Kasumi-1 (cell line): ENCODE measurements at regions not wholly inside any gene's neighbourhood (a gene's known extent, or its start where the extent isn't known, plus 50 kb on each side); places are given as distances from the start of the nearest gene placed in this dataset.
"Not testable (repeated sequence)": the region's sequence is repeated elsewhere in the genome, so short reads cannot be mapped to it uniquely, and the experiment has no call there.

ENCODE experiments used
- DNase-seq, 2 experiments: peaks; one replicate each; lab custom pipeline; 2025; lab: John Stamatoyannopoulos, UW

GRCh38 chr5:57002959-57003485 is 51.1 kb upstream of the MIER3 start:
- no peak for DNase-seq

- DNase-seq, result not testable (repeated sequence)
Measured at GRCh38 chr5:57003566-57003965, 51.6 kb upstream of the MIER3 start.

DNA sequence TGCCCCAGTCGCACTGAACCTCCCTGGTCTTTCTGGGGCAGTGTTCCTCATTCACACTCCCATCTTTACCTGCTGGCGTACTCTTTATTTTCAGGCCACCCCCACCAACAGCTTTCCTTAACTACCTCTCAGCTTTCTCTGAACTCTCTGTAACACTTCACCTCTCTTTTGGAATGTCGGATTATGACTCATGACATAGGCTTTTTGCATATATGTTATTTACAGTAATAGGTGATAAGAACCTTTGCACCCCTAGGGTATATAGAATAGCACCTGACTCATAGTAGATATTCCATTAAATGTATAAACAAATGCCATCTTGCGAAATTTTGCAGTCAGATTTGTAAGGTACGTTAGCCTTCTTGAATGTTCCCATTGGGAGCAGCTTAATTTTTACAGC is 52.9 kb upstream of the MIER3 start:
- DNase-seq, result no peak

DNA sequence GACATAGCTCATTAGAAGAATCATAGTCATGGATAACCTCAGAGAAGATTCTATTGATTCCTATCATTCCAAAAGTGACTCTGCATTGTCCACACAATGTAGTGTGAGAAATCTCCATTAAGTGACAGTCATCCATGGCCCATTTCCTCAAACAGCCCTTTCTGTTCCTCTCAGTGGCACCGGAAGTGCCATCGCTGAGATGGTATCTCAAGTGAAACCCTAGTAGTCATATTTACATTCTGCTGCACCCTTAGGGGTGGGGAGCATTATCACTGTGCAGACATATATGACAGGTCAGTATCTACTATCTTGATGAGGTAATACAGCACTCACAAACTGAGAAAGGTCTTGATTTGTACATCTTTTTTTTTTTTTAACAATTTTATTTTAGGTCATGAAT is 55.4 kb upstream of the MIER3 start:
- no peak for DNase-seq

DNA sequence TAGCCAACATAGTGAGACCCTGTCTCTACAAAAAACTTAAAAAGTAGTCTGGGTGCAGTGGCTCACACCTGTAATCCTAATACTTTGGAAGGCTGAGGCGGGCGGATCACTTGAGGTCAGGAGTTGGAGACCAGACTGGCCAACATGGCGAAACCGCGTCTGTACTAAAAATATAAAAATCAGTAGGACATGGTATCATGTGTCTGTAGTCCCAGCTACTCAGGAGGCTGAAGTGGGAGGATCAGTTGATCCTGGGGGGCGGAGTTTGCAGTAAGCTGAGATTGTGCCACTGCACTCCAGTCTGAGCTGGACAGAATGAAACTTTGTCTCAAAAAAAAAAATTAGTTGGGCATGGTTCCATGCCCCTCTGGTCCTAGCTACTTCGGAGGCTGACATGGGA is 57.9 kb upstream of the MIER3 start:
- DNase-seq, result no peak

DNA sequence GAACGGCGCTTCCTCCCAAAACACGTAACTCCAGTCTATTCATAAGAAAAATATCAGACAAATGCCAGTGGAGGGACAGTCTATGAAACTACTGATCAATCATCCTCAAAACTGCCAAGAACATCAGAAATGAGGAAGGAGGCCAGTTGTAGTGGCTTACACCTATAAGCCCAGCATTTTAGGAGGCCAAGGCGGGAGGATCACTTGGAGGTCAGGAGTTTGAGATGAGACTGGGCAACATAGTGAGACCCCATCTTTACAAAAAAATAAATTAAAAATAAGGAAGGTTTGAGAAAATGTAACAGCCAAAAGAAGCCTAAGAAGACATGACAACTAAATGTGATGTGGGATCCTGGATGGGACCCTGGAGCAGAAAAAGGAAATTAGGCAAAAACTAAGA is 58.9 kb upstream of the MIER3 start:
- no peak for DNase-seq

DNA sequence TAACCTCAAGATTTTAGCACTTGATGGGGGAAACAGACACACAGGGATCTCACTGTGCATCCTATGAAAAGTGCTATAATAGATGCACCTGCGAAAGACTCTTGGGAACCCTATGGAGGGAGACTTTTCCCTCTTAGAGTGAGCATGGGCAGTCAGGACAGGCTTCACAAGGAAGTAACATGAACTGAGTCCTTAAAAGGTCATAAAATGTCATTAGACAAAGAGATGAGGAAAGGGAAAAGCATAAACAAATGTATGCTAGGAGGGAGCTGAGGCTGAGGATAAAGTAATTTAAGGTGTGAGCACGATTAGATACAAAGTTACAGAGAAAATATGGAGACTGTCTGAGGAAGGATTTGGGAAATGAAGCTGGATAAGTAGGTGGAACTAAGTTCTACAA is 60.6 kb upstream of the MIER3 start:
- no peak for DNase-seq

DNA sequence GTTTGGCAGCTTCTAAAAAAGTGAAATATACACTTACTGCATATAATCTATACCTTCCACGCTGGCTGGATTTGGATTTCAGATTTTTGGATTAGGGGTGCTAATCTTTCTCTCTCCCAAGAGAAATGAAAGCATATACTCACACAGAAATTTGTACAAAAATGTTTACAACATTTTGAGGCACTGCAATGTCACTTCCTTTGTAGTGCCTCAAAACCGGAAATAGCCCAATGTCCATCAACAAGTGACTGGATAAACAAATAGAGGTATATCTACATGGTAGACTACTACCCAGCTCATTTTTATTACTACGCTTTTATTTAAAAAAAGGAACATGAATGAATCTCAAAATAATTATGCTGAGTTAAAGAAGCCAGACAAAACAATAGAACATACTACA is 74.0 kb upstream of the MIER3 start:
- no peak for DNase-seq

DNA sequence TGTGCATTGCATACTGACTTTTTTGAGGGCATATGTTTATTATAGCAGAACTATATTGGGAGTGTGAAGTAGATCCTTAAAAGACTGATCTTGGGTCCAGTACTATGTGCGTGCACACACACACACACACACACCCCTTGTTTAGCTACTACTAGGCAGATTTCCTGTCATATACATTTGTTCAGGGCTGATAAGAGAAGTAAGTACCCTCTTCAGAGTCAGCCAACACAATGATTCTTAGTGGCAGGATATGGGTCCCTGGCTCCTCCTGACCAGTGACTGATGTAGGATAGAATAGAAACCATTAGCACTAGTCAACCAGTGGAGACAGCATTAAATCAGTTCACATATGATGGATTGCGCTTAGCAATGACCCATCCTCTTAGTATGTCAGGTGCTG is 76.2 kb upstream of the MIER3 start:
- no peak for DNase-seq

DNA sequence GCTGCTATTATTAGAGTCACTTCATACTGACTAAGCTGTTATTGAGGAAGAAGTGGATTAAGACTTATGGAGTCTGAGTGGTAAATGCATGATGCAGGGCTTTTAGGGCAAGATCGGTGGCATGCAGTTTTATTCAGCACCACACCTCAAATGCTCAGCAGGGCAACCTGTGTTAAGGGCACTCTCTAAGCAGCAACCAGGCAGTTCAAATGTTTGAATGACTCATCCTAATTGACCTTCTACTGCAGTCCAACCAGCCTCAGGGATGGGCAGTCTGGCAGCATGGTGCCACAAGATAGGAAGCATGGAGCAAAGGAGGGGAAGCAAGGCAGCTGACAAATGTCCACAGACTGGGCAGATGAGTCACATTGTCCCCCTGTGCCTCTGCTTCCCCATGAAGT is 80.2 kb upstream of the MIER3 start:
- DNase-seq, result no peak

GRCh38 chr5:57033103-57033502 is 81.2 kb upstream of the MIER3 start:
- no peak for DNase-seq

DNA sequence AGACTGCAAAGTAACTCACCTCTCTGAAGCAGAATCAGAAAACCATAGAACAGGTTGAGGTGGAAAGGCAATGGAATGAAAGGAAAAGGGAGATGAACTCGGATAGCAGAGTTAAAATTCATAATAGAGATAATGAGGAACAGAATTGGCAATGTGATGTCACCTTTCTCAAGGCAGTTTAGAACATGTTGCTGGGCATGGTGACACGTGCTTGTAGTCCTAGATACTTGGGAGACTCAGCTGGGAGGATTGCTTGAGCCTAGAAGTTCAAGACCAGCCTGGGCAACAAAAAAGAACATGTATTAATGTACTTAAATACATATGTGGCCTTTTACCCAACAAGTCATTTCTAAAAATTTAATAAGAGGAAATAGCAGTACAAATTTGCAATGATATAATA is 81.6 kb upstream of the MIER3 start:
- no peak for DNase-seq

GRCh38 chr5:57034201-57034916 is 82.4 kb upstream of the MIER3 start:
- no peak for DNase-seq

DNA sequence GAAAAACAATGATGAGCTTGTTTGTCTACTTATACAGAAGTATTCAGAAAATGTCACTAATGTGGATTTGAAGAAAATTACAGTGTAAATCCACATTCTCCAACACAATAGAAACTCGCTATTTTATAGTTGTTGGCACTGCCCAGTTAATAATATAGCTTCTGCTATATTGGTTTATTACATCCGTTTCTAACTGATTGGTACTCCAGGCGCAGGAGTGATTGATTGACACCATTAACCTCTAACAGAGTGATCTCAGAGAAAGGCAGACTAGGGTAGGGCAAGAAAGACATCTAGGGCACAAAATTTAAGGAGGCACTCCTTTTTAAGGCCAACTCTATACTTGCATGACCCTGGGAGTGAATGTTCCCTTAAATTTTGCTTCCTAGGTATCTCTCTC is 84.0 kb upstream of the MIER3 start:
- no peak for DNase-seq

DNA sequence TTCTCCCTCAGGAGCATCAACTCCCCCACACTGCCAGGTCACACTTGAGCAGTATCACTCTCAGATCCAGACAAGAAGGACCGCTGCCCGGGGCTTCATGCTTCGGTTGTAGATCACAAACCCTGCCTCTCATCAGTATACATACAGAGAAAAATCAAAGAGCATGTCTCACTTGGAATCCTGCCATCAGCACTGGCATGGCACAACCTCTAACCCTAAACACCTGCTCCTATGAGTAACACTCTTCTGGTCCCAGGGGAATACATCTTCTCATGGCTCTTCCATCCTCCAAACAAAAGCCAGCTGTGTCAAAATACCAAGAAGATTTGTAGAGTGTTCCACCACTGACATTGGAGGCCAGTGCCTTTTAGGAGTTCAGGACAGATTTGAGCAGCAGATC is 84.8 kb upstream of the MIER3 start:
- no peak for DNase-seq

DNA sequence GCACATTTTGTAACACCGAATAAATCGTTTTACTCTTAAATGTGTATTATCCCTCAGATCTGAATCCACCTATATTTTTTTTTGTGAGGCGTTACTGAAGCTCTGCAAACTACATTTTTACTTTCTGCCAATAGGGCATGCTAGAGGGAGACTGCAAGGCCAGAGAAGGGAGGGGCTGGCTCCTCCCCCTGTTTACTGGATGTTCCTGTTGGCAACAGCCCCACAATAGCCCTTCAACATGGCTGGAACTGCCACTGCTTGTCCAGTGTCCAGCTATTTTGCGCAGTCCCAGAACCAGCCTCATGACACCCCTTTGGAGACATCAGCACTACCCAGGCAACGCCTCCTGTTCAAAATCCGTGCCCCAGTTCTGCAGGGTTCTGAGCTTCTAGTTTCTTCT is 85.4 kb upstream of the MIER3 start:
- no peak for DNase-seq

DNA sequence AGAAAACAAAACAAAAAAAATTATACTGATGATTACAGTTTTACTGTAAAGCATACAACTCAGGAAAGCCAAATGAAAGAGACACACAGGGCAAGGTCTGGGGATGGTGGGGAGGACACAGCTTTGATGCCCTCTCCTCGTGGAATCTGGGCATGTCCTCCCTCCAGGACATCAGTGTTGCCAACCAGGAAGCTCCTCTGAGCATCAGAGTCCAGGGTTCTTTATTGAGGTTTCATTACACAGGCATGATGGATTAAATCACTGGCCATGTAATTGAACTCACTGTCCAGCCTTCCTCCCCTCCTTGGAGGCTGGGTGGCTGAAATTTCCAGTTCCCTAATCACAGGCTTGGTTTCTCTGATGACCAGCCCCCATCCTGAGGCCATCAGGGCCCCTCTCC is 89.6 kb upstream of the MIER3 start:
- DNase-seq, result no peak

DNA sequence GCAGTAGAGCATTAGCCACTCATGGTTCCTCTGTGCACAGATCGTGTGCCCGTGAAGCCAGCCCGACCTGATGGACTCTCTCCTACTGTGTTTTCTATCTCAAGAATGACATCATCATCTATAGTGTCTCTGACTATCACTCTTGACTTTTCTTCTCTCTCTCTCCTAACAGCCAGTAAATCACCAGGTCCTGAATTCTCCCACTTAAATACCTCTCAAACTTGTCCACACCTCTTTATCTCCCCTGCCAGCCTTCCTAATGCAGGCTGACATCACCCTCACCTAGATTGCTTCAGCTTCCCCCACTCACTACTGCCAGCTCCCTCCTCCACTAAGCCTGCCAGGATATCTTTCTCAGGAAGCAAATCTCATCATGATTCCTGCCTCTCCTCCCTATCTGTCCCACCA is 90.6 kb upstream of the MIER3 start:
- DNase-seq, result no peak

DNA sequence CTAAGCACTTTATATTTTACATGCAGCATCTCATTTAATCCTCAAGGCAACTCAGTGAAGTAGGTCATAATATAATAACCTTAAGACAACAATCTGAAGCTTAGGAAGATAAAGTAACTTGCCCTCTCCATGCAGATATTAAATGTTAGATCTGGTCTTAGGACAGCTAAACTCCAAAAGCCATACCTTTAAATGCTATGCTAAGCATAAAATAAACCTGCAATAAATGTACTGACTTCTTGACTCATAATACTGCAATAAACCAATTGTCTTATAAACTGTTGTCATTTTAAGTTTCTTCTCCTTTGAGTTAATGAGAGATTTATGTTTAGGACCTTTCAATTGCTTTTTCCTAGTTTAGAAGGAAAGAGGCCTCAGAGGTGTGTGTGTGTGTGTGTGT is 102.2 kb upstream of the MIER3 start:
- no peak for DNase-seq

GRCh38 chr5:57054671-57055070 is 102.7 kb upstream of the MIER3 start:
- DNase-seq, result no peak

- no peak for DNase-seq
Measured at GRCh38 chr5:57055731-57056130, 103.8 kb upstream of the MIER3 start.

DNA sequence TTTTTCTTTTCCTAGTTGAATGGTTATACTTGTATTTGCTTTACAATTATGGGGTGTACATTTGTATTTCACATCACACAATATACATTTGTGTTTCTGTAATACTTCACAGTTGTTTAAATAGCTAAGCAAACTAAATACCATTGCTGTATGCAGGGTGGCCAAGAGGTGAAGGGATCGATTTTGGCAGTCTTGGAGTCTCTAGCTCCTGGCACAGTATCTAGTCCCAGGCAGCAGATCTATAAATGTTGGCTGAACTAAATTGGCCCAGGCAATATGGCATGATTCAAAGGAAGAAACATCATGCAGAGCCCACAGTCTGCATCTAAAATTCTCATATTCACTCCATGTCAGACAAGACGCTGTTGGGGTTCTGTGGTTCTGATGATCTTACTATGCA is 110.1 kb upstream of the GPBP1 start:
- DNase-seq, result no peak

- no peak for DNase-seq
Measured at GRCh38 chr5:57066924-57067596, 106.8 kb upstream of the GPBP1 start.

GRCh38 chr5:57067597-57067924 is 106.3 kb upstream of the GPBP1 start:
- DNase-seq, result no peak
